DOHH2 (cell line): ENCODE measurements at regions not wholly inside any gene's neighbourhood (a gene's known extent, or its start where the extent isn't known, plus 50 kb on each side); places are given as distances from the start of the nearest gene placed in this dataset.

Experiments
- H3F3A ChIP-seq: fragments of 200-600 bp; sonication (generic), shearing (Covaris generic); 2 replicates; pipeline ENCODE4 v1.6.0; 2016; ENCODE audit warnings: antibody characterized with exemption, mild to moderate bottlenecking; ENCODE audit not compliant: control insufficient read depth, insufficient read depth
- H3K27ac ChIP-seq: fragments of 200-600 bp; sonication (generic); 2 replicates; pipeline ENCODE4 v1.5.1; 2014; ENCODE audit warnings: low read depth, mild to moderate bottlenecking, low read length, moderate library complexity
- H3K27me3 ChIP-seq: fragments of 200-600 bp; sonication (generic); 2 replicates; pipeline ENCODE4 v1.6.1; 2014; ENCODE audit warnings: mild to moderate bottlenecking, low read length, mixed read lengths; ENCODE audit not compliant: control insufficient read depth
- H3K36me3 ChIP-seq: fragments of 200-600 bp; sonication (generic); 2 replicates; pipeline ENCODE4 v1.6.1; 2014; ENCODE audit warnings: mild to moderate bottlenecking, low read length, moderate library complexity, mixed read lengths; ENCODE audit not compliant: control insufficient read depth
- H3K4me1 ChIP-seq: fragments of 200-600 bp; sonication (generic); 2 replicates; pipeline ENCODE4 v1.6.1; 2014; ENCODE audit warnings: mild to moderate bottlenecking, low read length, mixed read lengths; ENCODE audit not compliant: control insufficient read depth
- H3K4me2 ChIP-seq: fragments of 200-600 bp; sonication (generic); 2 replicates; pipeline ENCODE4 v1.6.0; 2014; ENCODE audit warnings: mild to moderate bottlenecking, low read length, moderate library complexity
- H3K4me3 ChIP-seq: fragments of 200-600 bp; sonication (generic); 2 replicates; pipeline ENCODE4 v1.5.1; 2014; ENCODE audit warnings: mild to moderate bottlenecking, low read length, mixed read lengths
- H3K79me2 ChIP-seq: fragments of 200-600 bp; sonication (generic); 2 replicates; pipeline ENCODE4 v1.6.1; 2014; ENCODE audit warnings: mild to moderate bottlenecking, low read length, mixed read lengths; ENCODE audit not compliant: control insufficient read depth
- H3K9me2 ChIP-seq: fragments of 200-600 bp; sonication (generic); replicated peaks from 2 replicates; pipeline ENCODE4 v1.6.1; 2014; ENCODE audit warnings: mild to moderate bottlenecking, low read length, mixed read lengths; ENCODE audit not compliant: control insufficient read depth
- H3K9me3 ChIP-seq: fragments of 200-600 bp; sonication (generic); 2 replicates; pipeline ENCODE4 v1.6.1; 2014; ENCODE audit warnings: antibody characterized with exemption, low read length, mixed read lengths; ENCODE audit not compliant: control insufficient read depth, insufficient read depth
- H4K20me1 ChIP-seq: fragments of 200-600 bp; sonication (generic); 2 replicates; pipeline ENCODE4 v1.6.0; 2014; ENCODE audit warnings: low read depth, mild to moderate bottlenecking, antibody characterized with exemption, low read length, moderate library complexity; ENCODE audit not compliant: control insufficient read depth, insufficient read depth
- CTCF ChIP-seq: fragments of 200-600 bp; sonication (generic); IDR thresholded peaks from one replicate; pipeline ENCODE4 v1.5.1; 2014; ENCODE audit warnings: antibody characterized with exemption, mild to moderate bottlenecking, low read depth, low read length; ENCODE audit not compliant: poor library complexity, severe bottlenecking
- EZH2phosphoT487 ChIP-seq: fragments of 200-600 bp; sonication (generic); IDR thresholded peaks from 2 replicates; pipeline ENCODE4 v1.6.1; 2017; ENCODE audit warnings: borderline replicate concordance, mild to moderate bottlenecking, antibody characterized with exemption, low read length, moderate library complexity, mixed read lengths

DNA sequence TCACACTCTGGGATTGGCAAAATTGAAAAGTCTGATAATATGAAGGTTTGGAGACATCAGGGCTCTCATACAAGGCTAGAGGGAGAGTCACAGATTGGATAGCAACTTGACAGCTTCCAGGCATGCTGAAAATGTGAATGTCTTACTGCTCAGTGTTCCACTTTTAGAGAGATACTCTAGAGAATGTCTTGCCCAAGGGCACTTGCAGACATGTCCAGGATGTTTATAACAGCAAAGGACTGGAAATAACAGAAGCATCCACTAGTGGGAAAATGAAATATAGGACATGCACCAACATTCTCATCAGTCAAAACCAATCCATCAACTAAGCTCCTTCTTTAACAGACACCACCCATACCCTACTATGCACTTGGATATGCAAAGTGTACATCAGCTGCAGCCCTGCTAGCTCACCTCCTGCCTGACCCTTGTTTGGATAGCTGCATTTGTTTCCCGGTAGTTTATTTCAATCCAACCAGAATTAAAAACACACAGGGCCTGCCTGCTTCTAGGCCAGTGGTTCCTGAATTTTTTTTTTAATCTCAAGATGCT lies 101.6 kb upstream of the ARHGEF3 start:
- no peaks in the 10 kb centered on the region for H3F3A ChIP-seq
- no peak overlapping the region for H3K4me2 ChIP-seq
- no peaks in the 10 kb centered on the region for H3K27me3 ChIP-seq
- no peak overlapping the region for H3K27ac ChIP-seq
- no peaks in the 10 kb centered on the region for H3K36me3 ChIP-seq
- H4K20me1 ChIP-seq, result no peaks in the 10 kb centered on the region
- peaks cover 3% of the 10 kb centered on the region; the same call in 1 of the 2 replicates for H3K4me1 ChIP-seq
- H3K9me3 ChIP-seq, result no peaks in the 10 kb centered on the region
- H3K4me3 ChIP-seq, result no peak overlapping the region
- H3K9me2 ChIP-seq, result no peaks in the 10 kb centered on the region
- TF ChIP-seq EZH2phosphoT487, result no peak
- H3K79me2 ChIP-seq, result no peaks in the 10 kb centered on the region

DNA sequence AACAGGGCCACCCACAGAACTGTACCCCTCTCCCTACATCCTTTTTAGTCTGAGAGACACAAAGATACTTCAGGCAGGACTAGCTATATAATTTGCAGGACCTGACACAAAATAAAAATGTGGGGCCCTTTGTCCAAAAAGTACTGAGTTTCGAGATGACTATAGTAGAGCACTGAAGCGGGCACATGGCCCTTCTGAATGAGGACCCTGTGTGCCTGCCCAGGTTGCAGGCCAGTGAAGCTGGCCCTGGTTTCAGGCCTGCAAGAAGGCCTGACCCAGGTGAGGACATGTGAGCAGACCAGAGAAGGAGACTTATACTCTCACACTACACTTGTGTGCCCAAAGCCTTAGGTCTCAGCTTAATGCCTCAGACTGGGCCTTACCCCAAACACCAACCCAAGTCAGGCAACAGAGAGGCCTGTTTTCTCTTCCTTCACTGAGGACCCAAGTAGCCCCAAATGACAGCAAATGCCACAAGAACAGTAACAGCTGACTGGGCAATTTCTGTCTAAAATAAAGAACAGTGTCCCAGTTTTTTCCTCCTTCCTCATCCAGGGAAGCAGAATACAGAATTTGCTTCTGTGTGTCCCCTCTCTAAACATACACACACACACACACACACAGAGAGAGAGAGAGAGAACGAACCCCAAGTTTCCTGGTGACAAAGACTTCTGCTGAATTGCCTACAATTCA lies 100.9 kb upstream of the ARHGEF3 start:
- Histone ChIP-seq H4K20me1 (no peaks in the 10 kb centered on the region), H3K79me2 (no peaks in the 10 kb centered on the region), H3F3A (no peaks in the 10 kb centered on the region), H3K27ac (no peak overlapping the region), H3K9me3 (no peaks in the 10 kb centered on the region), H3K4me1 (peaks cover 3% of the 10 kb centered on the region; the same call in 1 of the 2 replicates), H3K36me3 (no peaks in the 10 kb centered on the region), H3K4me3 (no peak overlapping the region), H3K4me2 (no peak overlapping the region), H3K27me3 (no peaks in the 10 kb centered on the region), H3K9me2 (no peaks in the 10 kb centered on the region)
- TF ChIP-seq CTCF (no peak), EZH2phosphoT487 (no peak)

DNA sequence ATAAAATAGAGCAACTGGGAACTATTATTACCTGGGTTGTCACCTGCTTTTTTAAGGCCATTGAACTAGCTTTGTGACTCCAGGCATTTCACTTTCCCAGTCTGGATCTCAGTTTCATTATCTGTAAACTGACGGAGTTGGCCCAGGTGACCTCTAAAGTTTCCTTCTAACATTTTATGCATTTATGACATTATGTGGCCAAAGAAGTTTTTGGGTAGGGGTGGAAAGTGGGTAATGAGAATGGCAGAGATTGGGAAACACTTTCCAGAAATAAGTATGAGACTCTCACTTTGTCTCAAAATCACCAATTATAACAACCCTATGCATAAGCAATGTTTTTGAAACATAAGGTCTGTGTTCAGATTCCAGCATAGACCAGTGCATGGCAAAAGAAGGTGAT lies 99.1 kb upstream of the ARHGEF3 start:
- no peaks in the 10 kb centered on the region for H3K79me2 ChIP-seq

More for the DNA sequence above, 99.1 kb upstream of the ARHGEF3 start:
- no peak for TF ChIP-seq EZH2phosphoT487
- no peak for TF ChIP-seq CTCF
- Histone ChIP-seq H3K9me2 (no peaks in the 10 kb centered on the region), H3F3A (no peaks in the 10 kb centered on the region), H3K27ac (no peak overlapping the region), H3K4me3 (no peak overlapping the region), H3K4me2 (no peak overlapping the region), H3K36me3 (no peaks in the 10 kb centered on the region), H3K9me3 (no peaks in the 10 kb centered on the region), H3K4me1 (peaks cover 3% of the 10 kb centered on the region; the same call in 1 of the 2 replicates), H3K27me3 (no peaks in the 10 kb centered on the region), H4K20me1 (no peaks in the 10 kb centered on the region)
